ENCODE measurements at regions not wholly inside any gene's neighbourhood (a gene's known extent, or its start where the extent isn't known, plus 50 kb on each side); places are given as distances from the start of the nearest gene placed in this dataset.
"Not testable (repeated sequence)": the region's sequence is repeated elsewhere in the genome, so short reads cannot be mapped to it uniquely, and the experiment has no call there.

GRCh38 chr17:33871720-33872540 lies 383.2 kb upstream of the CCL2 start:
- no peak for DNase-seq (ENCODE audit: low read depth in 4 of 4, low spot score in 3 of 4)

GRCh38 chr17:33873201-33873617 lies 381.9 kb upstream of the CCL2 start:
- DNase-seq (ENCODE audit: low read depth in 4 of 4, low spot score in 3 of 4) = no peak

DNA sequence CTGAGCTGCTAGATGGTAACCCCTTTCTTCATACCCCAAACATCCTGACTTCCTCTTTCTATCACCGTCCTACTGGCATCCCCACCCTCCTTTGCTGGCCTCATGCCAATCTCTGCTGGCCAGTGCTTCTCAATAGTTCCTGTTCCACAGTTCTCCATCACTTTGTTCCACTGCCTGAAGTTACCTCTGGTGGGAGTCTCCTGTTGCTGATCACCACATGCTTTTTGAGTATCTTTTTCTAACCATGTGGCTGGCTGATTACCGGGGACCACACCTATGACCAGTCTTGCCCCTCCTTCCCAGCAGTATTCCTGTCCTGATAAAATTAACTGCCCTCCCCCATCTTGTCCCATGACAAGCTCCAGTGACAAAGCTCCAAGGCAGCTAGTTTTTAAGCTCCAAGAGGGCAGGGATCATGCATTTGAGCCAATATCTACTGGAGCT lies 380.4 kb upstream of the CCL2 start:
- DNase-seq (ENCODE audit: low read depth in 4 of 4, low spot score in 3 of 4) = no peak

GRCh38 chr17:33875973-33876372 lies 379.1 kb upstream of the CCL2 start:
- DNase-seq (ENCODE audit: low read depth in 4 of 4, low spot score in 3 of 4) = no peak

DNA sequence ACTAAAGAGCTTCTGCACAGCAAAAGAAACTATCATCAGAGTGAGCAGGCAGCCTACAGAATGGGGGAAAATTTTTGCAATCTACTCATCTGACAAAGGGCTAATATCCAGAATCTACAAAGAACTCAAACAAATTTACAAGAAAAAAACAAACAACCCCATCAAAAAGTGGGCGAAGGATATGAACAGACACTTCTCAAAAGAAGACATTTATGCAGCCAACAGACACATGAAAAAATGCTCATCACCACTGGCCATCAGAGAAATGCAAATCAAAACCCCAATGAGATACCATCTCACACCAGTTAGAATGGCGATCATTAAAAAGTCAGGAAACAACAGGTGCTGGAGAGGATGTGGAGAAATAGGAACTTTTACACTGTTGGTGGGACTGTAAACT lies 372.8 kb upstream of the CCL2 start:
- not testable (repeated sequence) for DNase-seq (ENCODE audit: low read depth in 4 of 4, low spot score in 3 of 4)

- DNase-seq (ENCODE audit: low read depth in 4 of 4, low spot score in 3 of 4) = not testable (repeated sequence)
Measured at GRCh38 chr17:33882677-33883076, 372.4 kb upstream of the CCL2 start.

- DNase-seq (ENCODE audit: low read depth in 4 of 4, low spot score in 3 of 4) = no peak
Measured at GRCh38 chr17:33888455-33888854, 366.6 kb upstream of the CCL2 start.

DNA sequence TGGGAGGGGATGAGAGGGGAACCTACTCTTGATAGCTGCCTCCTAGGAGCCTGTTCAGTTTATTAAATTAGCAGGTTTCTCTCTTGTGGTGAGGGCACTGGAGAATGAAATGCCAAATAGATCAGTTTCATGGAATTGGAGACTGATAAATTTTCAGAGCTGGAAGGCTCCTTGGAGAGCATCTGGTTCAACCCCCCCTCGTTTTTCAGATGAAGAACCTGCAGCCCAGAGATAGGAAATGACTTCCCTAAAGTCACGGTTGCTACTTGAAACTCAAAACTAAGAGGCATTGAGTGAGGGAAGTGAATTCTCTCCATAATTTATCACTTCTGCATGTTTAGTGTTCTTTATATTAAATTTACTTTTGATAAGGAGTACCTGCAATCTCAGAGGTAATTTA lies 366.0 kb upstream of the CCL2 start:
- DNase-seq (ENCODE audit: low read depth in 4 of 4, low spot score in 3 of 4) = no peak

DNA sequence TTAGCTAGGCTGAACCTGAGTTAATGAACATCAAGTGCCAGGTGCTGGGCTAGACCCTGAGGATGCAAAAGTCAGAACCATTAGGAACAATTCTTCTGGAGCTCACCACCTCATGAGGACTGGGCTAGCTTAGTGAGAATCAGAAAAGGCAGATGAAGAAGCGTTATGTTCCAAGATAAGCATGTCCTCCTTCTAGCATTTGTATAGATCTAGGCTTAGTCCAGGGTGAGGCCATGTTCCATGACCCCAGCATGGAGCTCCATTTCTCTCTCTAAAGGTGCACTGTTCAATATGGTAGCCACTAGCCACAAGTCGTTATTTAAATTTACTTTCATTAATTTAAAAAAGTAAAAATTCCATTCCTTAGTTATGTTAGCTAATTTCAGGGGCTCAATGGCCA lies 365.3 kb upstream of the CCL2 start:
- no peak for DNase-seq (ENCODE audit: low read depth in 4 of 4, low spot score in 3 of 4)

DNA sequence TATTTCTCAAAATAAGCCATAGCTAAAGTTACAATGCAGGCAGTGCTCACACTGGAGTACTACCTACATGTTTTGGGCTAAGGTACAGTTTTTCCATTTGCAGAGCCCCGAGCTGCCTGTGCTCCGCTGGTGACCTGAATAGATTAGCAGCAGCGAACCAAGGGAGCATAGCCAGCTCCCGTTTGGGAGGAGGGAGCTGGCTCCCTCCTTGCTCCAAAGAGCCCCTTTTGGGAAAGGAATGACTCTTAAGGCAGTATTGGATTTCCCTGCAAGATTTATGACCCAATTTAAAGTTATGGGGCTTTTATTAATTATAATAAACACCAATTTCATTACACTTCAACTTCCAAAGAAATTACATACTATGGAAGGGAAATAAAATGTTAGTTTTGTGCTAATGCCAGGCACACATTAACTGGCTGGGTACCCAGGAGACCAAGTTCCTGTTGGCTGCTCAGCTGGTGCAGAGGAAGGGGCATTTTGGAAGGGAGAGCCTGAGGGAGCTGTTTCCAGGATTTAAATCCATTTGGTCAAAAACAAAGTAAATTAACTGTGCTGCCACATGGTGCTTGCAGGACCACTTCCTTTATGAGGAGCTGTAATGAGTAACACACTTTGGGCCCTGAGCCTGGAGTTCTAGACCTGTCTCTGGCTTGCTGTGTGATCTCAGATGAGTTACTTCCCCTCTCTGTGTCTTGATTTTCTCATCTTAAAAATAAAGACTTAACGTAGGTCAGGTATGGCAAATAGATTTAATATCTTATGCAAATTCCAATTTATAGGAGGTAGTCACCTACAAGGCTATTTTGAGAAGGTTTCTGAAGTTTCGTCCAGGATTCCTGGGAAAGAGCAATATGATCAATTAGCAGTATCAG lies 362.1 kb upstream of the CCL2 start:
- no peak for DNase-seq (ENCODE audit: low read depth in 4 of 4, low spot score in 3 of 4)

- no peak for DNase-seq (ENCODE audit: low read depth in 4 of 4, low spot score in 3 of 4)
Measured at GRCh38 chr17:33895491-33895890, 359.6 kb upstream of the CCL2 start.

- no peak for DNase-seq (ENCODE audit: low read depth in 4 of 4, low spot score in 3 of 4)
Measured at GRCh38 chr17:33896263-33896662, 358.8 kb upstream of the CCL2 start.

DNA sequence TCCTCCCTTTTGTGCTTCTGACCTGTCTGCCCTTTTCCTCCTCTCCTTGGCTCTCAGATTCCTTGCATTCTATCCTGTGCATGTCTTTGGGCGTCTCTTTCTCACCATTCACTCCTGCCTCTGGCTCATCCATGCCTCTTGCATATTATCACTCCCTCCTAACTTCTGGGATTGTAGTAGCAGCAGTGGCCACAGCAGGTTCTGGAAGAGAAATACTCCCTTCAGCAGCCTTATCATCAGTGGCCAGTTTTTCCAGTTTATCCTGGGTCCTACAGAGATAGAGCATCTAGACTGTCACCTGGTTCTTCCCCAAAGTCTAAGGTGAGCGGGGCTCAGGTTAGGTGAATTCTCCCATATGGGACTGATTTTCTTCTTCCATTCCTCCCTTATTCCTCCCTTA lies 354.0 kb upstream of the CCL2 start:
- DNase-seq (ENCODE audit: low read depth in 4 of 4, low spot score in 3 of 4) = no peak

- peak in 1 of 4 donors; percentile 31 for DNase-seq (ENCODE audit: low read depth in 4 of 4, low spot score in 3 of 4)
Measured at GRCh38 chr17:33902901-33903449, 352.1 kb upstream of the CCL2 start.

DNA sequence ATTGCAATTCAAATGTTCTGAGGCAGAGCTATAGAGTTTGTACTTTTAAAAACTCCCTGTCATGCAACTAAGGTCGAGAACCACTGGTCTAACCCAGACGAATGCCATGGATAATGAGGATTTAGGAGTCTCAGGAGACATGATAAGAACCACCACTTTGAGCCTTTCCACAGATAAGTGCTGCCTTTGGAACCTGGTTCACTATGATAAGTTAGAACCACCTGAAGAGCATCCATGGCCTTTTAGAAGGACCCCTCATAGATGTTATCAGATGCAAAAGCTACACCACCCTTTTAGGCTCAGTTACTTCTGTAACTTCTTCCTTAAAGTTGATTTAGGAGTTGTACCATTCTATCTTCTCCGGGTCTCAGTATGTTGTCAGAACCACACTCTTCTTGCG lies 350.6 kb upstream of the CCL2 start:
- no peak for DNase-seq (ENCODE audit: low read depth in 4 of 4, low spot score in 3 of 4)

DNA sequence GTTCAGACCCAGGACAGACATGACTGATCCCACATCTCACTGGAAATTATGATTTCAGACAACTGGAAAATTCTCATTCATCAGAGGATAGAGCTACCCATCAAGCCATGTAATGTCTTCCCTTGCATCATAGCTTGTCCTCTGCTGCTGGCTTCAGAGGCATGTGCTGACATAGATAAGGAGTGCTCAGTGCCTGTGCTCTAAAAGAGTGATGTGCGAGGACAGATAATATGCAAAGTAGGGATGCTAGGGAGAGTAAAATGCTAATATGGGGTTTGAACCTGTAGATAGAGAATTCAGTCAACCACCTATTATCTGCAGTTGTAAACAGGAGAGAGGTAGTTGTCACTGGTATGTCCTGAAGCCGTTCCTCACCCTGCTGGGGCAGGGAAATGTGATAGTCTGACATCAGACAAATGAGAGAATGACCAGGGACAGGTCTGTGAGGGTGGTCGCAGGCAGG lies 349.7 kb upstream of the CCL2 start:
- no peak for DNase-seq (ENCODE audit: low read depth in 4 of 4, low spot score in 3 of 4)

DNA sequence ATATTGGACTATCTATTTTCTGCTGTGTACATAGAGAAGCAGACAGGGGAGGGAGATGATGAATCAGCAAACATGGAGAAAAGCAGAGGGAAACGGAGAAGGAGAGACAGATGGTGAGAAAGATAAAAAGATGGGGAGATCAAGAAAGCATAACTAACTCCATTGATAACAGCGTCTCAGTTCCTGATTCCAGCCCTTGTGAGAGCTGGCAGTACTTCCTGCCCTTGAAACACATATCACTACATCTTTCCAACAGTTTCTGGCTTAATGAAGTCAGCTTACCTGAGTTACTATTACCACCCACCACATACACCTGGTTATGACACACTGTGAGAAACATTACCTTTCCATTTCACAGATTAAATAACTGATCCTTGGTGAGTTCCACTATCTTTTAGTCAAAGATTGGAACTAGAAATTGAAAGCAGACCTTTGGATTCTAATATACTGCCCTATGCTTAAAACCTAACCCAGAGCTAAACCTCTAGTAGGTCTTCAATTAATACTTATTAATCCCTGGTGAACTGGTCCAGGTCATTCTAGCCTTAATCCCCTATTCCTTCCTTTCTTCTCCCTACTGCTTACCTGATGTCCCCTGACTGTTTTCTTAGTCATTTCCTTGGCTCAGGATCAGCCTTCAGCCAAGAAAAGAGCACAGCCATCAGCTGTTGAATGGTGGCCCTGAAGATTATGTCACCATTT lies 346.6 kb upstream of the CCL2 start:
- DNase-seq (ENCODE audit: low read depth in 4 of 4, low spot score in 3 of 4) = no peak

DNA sequence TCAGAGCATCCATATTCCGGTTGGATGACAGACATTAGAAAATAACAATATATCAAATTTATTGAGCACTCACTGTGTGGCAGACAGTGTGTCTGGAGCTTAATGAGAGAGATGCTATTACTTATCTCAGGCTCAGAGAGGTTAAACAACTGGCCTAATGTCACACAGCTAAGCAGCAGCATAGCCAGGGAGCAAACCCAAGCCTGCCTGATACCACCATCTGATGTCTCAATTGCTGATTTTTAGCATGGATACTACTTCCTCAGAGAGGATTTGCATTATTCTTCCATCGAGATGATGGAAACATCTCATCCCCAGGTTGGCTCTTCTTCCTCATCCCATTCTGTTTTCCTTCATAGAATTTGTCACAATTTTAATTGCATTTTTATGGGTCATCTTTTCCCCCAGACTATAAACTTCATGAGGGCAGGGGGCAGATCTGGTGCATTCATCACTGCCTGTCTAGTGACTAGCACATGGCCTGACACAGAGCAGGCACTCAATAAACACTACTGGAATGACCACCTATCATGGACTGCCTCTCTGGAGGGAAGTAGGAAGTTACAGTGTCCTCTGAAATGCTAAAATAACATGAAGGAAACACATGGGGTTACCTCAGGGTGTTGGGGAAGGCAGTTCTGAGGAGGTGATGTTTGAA lies 344.8 kb upstream of the CCL2 start:
- no peak for DNase-seq (ENCODE audit: low read depth in 4 of 4, low spot score in 3 of 4)

GRCh38 chr17:33914125-33914524 lies 341.0 kb upstream of the CCL2 start:
- DNase-seq (ENCODE audit: low read depth in 4 of 4, low spot score in 3 of 4) = no peak

GRCh38 chr17:33922971-33923370 lies 332.1 kb upstream of the CCL2 start:
- DNase-seq (ENCODE audit: low read depth in 4 of 4, low spot score in 3 of 4) = no peak
